ENCODE measurements at regions not wholly inside any gene's neighbourhood (a gene's known extent, or its start where the extent isn't known, plus 50 kb on each side); places are given as distances from the start of the nearest gene placed in this dataset.

- no peaks in the 10 kb centered on the region for H3K9me3 ChIP-seq (ENCODE audit: control insufficient read depth in 2 of 2, low read length in 2 of 2)
- no peak overlapping the region for H3K4me3 ChIP-seq (ENCODE audit: low read length in 2 of 2)
- H3K9ac ChIP-seq (ENCODE audit: low read length in 2 of 2), result no peak overlapping the region
- H3K36me3 ChIP-seq (ENCODE audit: control insufficient read depth in 2 of 2, insufficient read depth in 2 of 2, low read length in 2 of 2), result no peaks in the 10 kb centered on the region
- H3K27ac ChIP-seq (ENCODE audit: low read length), result no peak overlapping the region
- H3K4me1 ChIP-seq (ENCODE audit: control insufficient read depth, insufficient read depth, low read length), result no peaks in the 10 kb centered on the region
- H3K27me3 ChIP-seq (ENCODE audit: control insufficient read depth in 1 of 2, insufficient read depth in 2 of 2, low read length in 2 of 2), result no peaks in the 10 kb centered on the region
Observed at GRCh38 chr12:65682112-65682511, 142.2 kb upstream of the HMGA2 start.

- Histone ChIP-seq H3K36me3 (ENCODE audit: control insufficient read depth in 2 of 2, insufficient read depth in 2 of 2, low read length in 2 of 2) (no peaks in the 10 kb centered on the region), H3K27ac (ENCODE audit: low read length) (no peak overlapping the region), H3K4me1 (ENCODE audit: control insufficient read depth, insufficient read depth, low read length) (no peaks in the 10 kb centered on the region), H3K4me3 (ENCODE audit: low read length in 2 of 2) (no peak overlapping the region), H3K9ac (ENCODE audit: low read length in 2 of 2) (no peak overlapping the region), H3K9me3 (ENCODE audit: control insufficient read depth in 2 of 2, low read length in 2 of 2) (no peaks in the 10 kb centered on the region), H3K27me3 (ENCODE audit: control insufficient read depth in 1 of 2, insufficient read depth in 2 of 2, low read length in 2 of 2) (no peaks in the 10 kb centered on the region)
Observed at GRCh38 chr12:65684906-65685305, 139.4 kb upstream of the HMGA2 start.

GRCh38 chr12:65685514-65685913 is 138.8 kb upstream of the HMGA2 start:
- H3K4me1 ChIP-seq (ENCODE audit: control insufficient read depth, insufficient read depth, low read length), result no peaks in the 10 kb centered on the region
- no peaks in the 10 kb centered on the region for H3K27me3 ChIP-seq (ENCODE audit: control insufficient read depth in 1 of 2, insufficient read depth in 2 of 2, low read length in 2 of 2)
- no peaks in the 10 kb centered on the region for H3K36me3 ChIP-seq (ENCODE audit: control insufficient read depth in 2 of 2, insufficient read depth in 2 of 2, low read length in 2 of 2)
- no peak overlapping the region for H3K4me3 ChIP-seq (ENCODE audit: low read length in 2 of 2)
- no peak overlapping the region for H3K27ac ChIP-seq (ENCODE audit: low read length)
- H3K9me3 ChIP-seq (ENCODE audit: control insufficient read depth in 2 of 2, low read length in 2 of 2), result no peaks in the 10 kb centered on the region
- H3K9ac ChIP-seq (ENCODE audit: low read length in 2 of 2), result no peak overlapping the region

- Histone ChIP-seq H3K9ac (ENCODE audit: low read length in 2 of 2) (no peak overlapping the region), H3K9me3 (ENCODE audit: control insufficient read depth in 2 of 2, low read length in 2 of 2) (no peaks in the 10 kb centered on the region), H3K4me3 (ENCODE audit: low read length in 2 of 2) (no peak overlapping the region), H3K27me3 (ENCODE audit: control insufficient read depth in 1 of 2, insufficient read depth in 2 of 2, low read length in 2 of 2) (peaks cover 0 to 3% of the 10 kb centered on the region in 2 donors), H3K36me3 (ENCODE audit: control insufficient read depth in 2 of 2, insufficient read depth in 2 of 2, low read length in 2 of 2) (no peaks in the 10 kb centered on the region), H3K27ac (ENCODE audit: low read length) (no peak overlapping the region), H3K4me1 (ENCODE audit: control insufficient read depth, insufficient read depth, low read length) (no peaks in the 10 kb centered on the region)
Observed at GRCh38 chr12:65689508-65689907, 134.8 kb upstream of the HMGA2 start.

GRCh38 chr12:65690477-65690876 is 133.8 kb upstream of the HMGA2 start:
- Histone ChIP-seq H3K4me1 (ENCODE audit: control insufficient read depth, insufficient read depth, low read length) (no peaks in the 10 kb centered on the region), H3K9ac (ENCODE audit: low read length in 2 of 2) (no peak overlapping the region), H3K36me3 (ENCODE audit: control insufficient read depth in 2 of 2, insufficient read depth in 2 of 2, low read length in 2 of 2) (no peaks in the 10 kb centered on the region), H3K27me3 (ENCODE audit: control insufficient read depth in 1 of 2, insufficient read depth in 2 of 2, low read length in 2 of 2) (peaks cover 0 to 3% of the 10 kb centered on the region in 2 donors), H3K9me3 (ENCODE audit: control insufficient read depth in 2 of 2, low read length in 2 of 2) (no peaks in the 10 kb centered on the region), H3K27ac (ENCODE audit: low read length) (no peak overlapping the region), H3K4me3 (ENCODE audit: low read length in 2 of 2) (no peak overlapping the region)

- H3K4me1 ChIP-seq (ENCODE audit: control insufficient read depth, insufficient read depth, low read length), result no peaks in the 10 kb centered on the region
- no peak overlapping the region for H3K27ac ChIP-seq (ENCODE audit: low read length)
- peaks cover 0 to 3% of the 10 kb centered on the region in 2 donors for H3K27me3 ChIP-seq (ENCODE audit: control insufficient read depth in 1 of 2, insufficient read depth in 2 of 2, low read length in 2 of 2)
- no peaks in the 10 kb centered on the region for H3K9me3 ChIP-seq (ENCODE audit: control insufficient read depth in 2 of 2, low read length in 2 of 2)
- no peak overlapping the region for H3K9ac ChIP-seq (ENCODE audit: low read length in 2 of 2)
- H3K36me3 ChIP-seq (ENCODE audit: control insufficient read depth in 2 of 2, insufficient read depth in 2 of 2, low read length in 2 of 2), result no peaks in the 10 kb centered on the region
- H3K4me3 ChIP-seq (ENCODE audit: low read length in 2 of 2), result no peak overlapping the region
Observed at GRCh38 chr12:65694130-65694529, 130.2 kb upstream of the HMGA2 start.

GRCh38 chr12:65695113-65695865 is 129.0 kb upstream of the HMGA2 start:
- no peak overlapping the region for H3K9ac ChIP-seq (ENCODE audit: low read length in 2 of 2)
- H3K36me3 ChIP-seq (ENCODE audit: control insufficient read depth in 2 of 2, insufficient read depth in 2 of 2, low read length in 2 of 2), result no peaks in the 10 kb centered on the region
- peaks cover 0 to 3% of the 10 kb centered on the region in 2 donors for H3K27me3 ChIP-seq (ENCODE audit: control insufficient read depth in 1 of 2, insufficient read depth in 2 of 2, low read length in 2 of 2)
- H3K27ac ChIP-seq (ENCODE audit: low read length), result no peak overlapping the region
- H3K9me3 ChIP-seq (ENCODE audit: control insufficient read depth in 2 of 2, low read length in 2 of 2), result no peaks in the 10 kb centered on the region
- no peak overlapping the region for H3K4me3 ChIP-seq (ENCODE audit: low read length in 2 of 2)
- H3K4me1 ChIP-seq (ENCODE audit: control insufficient read depth, insufficient read depth, low read length), result no peaks in the 10 kb centered on the region

GRCh38 chr12:65696227-65696626 is 128.1 kb upstream of the HMGA2 start:
- no peaks in the 10 kb centered on the region for H3K4me1 ChIP-seq (ENCODE audit: control insufficient read depth, insufficient read depth, low read length)
- no peaks in the 10 kb centered on the region for H3K9me3 ChIP-seq (ENCODE audit: control insufficient read depth in 2 of 2, low read length in 2 of 2)
- no peak overlapping the region for H3K4me3 ChIP-seq (ENCODE audit: low read length in 2 of 2)
- H3K36me3 ChIP-seq (ENCODE audit: control insufficient read depth in 2 of 2, insufficient read depth in 2 of 2, low read length in 2 of 2), result no peaks in the 10 kb centered on the region
- H3K27ac ChIP-seq (ENCODE audit: low read length), result no peak overlapping the region
- no peak overlapping the region for H3K9ac ChIP-seq (ENCODE audit: low read length in 2 of 2)
- H3K27me3 ChIP-seq (ENCODE audit: control insufficient read depth in 1 of 2, insufficient read depth in 2 of 2, low read length in 2 of 2), result peaks cover 0 to 3% of the 10 kb centered on the region in 2 donors

GRCh38 chr12:65699251-65699650 is 125.0 kb upstream of the HMGA2 start:
- Histone ChIP-seq H3K27ac (ENCODE audit: low read length) (no peak overlapping the region), H3K36me3 (ENCODE audit: control insufficient read depth in 2 of 2, insufficient read depth in 2 of 2, low read length in 2 of 2) (no peaks in the 10 kb centered on the region), H3K9me3 (ENCODE audit: control insufficient read depth in 2 of 2, low read length in 2 of 2) (no peaks in the 10 kb centered on the region), H3K4me3 (ENCODE audit: low read length in 2 of 2) (no peak overlapping the region), H3K27me3 (ENCODE audit: control insufficient read depth in 1 of 2, insufficient read depth in 2 of 2, low read length in 2 of 2) (no peaks in the 10 kb centered on the region), H3K4me1 (ENCODE audit: control insufficient read depth, insufficient read depth, low read length) (no peaks in the 10 kb centered on the region), H3K9ac (ENCODE audit: low read length in 2 of 2) (no peak overlapping the region)

- Histone ChIP-seq H3K36me3 (ENCODE audit: control insufficient read depth in 2 of 2, insufficient read depth in 2 of 2, low read length in 2 of 2) (no peaks in the 10 kb centered on the region), H3K4me1 (ENCODE audit: control insufficient read depth, insufficient read depth, low read length) (no peaks in the 10 kb centered on the region), H3K4me3 (ENCODE audit: low read length in 2 of 2) (no peak overlapping the region), H3K27ac (ENCODE audit: low read length) (no peak overlapping the region), H3K27me3 (ENCODE audit: control insufficient read depth in 1 of 2, insufficient read depth in 2 of 2, low read length in 2 of 2) (no peaks in the 10 kb centered on the region), H3K9ac (ENCODE audit: low read length in 2 of 2) (no peak overlapping the region), H3K9me3 (ENCODE audit: control insufficient read depth in 2 of 2, low read length in 2 of 2) (peaks cover 5 to 11% of the 10 kb centered on the region in 2 donors)
Observed at GRCh38 chr12:65703176-65703575, 121.1 kb upstream of the HMGA2 start.

GRCh38 chr12:65705380-65705876 is 118.9 kb upstream of the HMGA2 start:
- no peaks in the 10 kb centered on the region for H3K4me1 ChIP-seq (ENCODE audit: control insufficient read depth, insufficient read depth, low read length)
- peaks cover 5 to 11% of the 10 kb centered on the region in 2 donors for H3K9me3 ChIP-seq (ENCODE audit: control insufficient read depth in 2 of 2, low read length in 2 of 2)
- H3K36me3 ChIP-seq (ENCODE audit: control insufficient read depth in 2 of 2, insufficient read depth in 2 of 2, low read length in 2 of 2), result no peaks in the 10 kb centered on the region
- H3K9ac ChIP-seq (ENCODE audit: low read length in 2 of 2), result no peak overlapping the region
- peaks cover 0 to 4% of the 10 kb centered on the region in 2 donors for H3K27me3 ChIP-seq (ENCODE audit: control insufficient read depth in 1 of 2, insufficient read depth in 2 of 2, low read length in 2 of 2)
- no peak overlapping the region for H3K27ac ChIP-seq (ENCODE audit: low read length)
- H3K4me3 ChIP-seq (ENCODE audit: low read length in 2 of 2), result no peak overlapping the region
